HG02884 (cell line): ENCODE measurements at regions not wholly inside any gene's neighbourhood (a gene's known extent, or its start where the extent isn't known, plus 50 kb on each side); places are given as distances from the start of the nearest gene placed in this dataset.
"Not testable (repeated sequence)": the region's sequence is repeated elsewhere in the genome, so short reads cannot be mapped to it uniquely, and the experiment has no call there.

ENCODE experiments used
- ATAC-seq: cut with Tn5 transposase; IDR thresholded peaks from one replicate; pipeline ENCODE4 v1.9.1; 2021; ENCODE audit warnings: mild to moderate bottlenecking, moderate library complexity; ENCODE audit not compliant: unreplicated experiment

DNA sequence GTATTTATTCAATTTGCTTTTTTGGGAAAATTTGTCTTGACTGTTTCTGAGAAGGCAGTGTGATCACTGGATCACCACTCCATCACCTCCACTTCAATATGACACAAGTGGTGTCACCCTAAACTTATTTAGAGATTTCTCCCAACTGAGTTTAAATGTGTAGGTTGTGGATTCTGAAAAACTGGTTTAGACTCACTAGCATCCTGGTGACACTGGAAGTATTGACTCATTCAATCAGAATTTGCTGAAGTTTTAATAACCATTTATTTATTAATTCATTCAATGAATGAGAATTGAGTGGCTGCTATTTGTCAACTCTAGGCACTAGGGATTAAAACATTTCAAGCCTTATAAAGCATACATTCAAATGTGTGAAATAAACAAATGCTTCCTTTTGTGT lies 819.1 kb upstream of the EPHA5 start:
- no peak for ATAC-seq

DNA sequence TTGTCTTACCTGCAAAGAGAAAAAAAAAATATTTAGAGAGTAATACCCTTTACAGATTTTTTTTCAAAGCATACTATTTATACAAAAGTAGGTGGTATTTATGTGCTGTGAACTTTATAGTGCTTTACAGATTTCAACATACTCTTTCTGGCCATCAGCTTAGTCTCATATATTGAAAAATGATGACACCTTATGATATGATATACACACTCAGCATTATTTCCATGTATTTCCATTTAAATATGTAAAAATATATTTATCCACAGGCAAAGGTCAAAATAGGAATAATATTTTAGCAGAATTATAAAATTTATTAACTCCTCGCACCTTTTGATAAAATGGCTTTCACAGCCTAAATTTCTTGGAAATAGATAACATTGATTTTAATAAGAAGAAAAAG lies 815.8 kb upstream of the EPHA5 start:
- no peak for ATAC-seq

DNA sequence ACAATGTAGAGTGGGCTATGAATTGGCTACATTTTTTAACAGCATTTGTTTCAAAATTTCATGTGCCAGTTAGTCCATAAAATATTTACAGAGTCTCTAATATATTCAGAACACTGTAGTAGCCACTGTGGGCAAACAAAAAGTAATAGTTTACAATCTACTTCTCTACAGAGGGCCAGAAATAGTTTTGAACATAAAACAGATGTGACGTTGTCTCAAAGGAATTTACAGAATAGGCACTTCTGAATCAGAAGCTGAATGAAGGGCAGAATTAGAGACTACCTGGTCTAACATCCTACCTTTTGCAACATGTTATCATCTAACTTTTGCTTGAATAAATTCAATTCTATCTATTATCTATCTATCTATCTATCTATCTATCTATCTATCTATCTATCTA lies 811.9 kb upstream of the EPHA5 start:
- ATAC-seq = no peak

DNA sequence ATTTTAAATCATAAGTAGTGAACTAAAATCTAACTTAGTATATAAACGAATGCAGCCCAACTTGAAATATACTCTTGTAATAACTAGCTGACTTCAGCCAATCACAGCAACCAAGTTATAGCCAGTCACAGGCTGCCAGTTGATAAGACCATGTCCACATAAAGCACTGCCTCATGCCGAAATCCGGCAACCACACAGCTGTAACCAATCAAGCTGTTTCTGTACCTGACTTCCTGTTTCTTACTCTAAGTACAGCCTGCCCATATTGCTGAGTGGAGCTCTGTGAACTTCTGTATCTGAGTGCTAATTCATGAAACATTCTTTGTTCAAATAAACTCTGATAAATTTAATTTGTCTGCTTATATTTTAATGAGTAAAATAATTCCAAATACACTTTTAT lies 805.3 kb upstream of the EPHA5 start:
- ATAC-seq = no peak

DNA sequence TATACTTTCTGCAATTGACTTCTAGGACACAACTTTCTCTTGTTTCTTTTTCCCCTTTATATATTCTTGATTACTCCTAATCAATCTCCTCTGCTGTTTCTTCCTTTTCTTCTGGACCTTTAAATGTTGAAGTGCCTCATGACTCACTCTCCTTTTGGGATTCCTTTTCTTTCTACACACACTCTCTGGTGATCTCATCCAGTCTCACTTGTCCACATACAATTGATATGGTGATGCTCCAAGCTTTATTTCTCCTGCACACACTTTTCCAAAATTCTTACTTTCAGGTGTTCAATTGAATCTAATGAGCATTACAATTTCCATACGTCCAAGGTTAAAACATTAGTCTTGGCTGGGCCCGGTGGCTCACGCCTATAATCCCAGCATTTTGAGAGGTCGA lies 794.8 kb upstream of the EPHA5 start:
- no peak for ATAC-seq

DNA sequence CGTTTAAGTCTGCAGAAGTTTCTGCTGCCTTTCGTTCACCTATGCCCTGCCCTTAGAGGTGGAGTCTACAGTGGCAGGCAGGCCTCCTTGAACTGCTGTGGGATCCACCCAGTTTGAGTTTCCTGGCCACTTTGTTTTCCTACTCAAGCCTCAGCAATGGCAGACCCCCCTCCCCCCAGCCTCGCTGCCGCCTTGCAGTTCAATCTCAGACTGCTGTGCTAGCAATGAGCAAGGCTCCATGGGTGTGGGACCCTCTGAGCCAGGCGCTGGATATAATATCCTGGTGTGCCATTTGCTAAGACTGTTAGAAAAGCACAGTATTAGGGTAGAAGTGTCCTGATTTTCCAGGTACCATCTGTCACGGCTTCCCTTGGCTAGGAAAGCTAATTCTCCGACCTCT lies 792.6 kb upstream of the EPHA5 start:
- not testable (repeated sequence) for ATAC-seq

DNA sequence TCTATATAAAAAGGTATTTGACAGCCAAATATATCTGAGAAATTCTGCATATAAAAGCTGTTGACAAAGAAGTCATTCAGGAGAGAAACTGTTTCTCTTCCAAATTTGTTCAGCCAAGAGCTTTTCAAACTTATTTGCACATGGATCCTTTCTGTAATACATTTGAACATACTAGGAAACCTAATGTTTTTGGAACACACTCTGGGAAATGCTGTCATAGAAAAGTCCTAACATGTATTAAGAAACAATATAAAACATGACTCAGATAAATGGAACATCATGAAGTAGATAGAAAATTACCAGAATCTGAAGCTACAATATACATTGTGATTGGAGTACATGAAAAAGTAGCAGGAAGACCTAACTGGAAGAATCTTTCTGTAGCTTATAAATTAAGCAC lies 781.5 kb upstream of the EPHA5 start:
- no peak for ATAC-seq

DNA sequence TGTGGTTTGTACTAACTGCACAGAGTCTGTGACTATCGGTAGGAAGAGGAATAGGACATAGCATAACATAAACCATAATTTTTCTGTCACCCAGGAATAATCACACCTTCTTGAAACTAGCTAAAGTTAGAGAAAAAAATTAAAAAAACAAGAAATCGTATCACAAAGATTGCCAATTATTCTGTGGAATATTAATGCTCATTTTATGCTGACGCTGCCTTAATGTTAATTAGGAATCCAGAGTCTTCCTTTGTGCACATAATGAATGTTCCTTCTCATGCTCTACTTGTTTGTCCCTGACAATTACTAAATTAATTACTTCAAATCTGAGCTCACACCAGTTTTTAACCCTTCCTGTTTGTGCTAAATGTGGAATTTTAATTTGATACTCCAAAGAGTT lies 772.7 kb upstream of the EPHA5 start:
- no peak for ATAC-seq

DNA sequence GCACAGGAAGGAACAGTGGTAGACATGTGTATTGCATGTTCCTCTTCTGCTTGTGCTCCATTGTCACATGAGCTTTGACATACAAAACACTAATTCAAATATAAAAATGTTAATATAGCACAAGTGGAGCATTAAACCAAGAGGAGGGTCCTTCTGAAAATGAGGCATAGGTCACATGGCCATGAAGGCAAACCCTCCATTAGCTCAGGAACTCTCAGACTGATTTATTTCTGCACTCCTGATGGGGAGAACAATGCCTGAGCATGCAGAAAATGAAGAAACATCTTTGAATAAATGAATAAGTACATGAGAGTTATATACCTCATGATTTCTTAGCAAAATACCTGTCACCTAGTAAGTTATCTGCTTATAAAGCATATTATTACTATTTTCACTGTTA lies 769.2 kb upstream of the EPHA5 start:
- no peak for ATAC-seq

DNA sequence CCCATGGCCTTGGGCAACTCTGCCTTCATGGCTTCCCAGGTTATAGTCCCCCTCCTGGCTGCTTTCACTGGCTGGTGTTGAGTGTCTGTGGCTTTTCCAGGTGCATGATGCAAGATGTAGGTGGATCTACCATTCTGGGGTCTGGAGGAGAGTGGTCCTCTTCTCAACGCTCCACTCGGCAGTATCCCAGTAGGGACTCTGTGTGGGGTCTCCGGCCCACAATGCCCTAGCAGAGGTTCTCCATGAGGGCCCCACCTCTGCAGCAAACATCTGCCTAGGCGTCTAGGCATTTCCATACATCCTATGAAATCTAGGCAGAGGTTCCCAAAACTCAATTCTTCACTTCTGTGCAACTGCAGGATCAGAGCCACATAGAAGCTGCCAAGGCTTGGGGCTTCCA lies 763.4 kb upstream of the EPHA5 start:
- no peak for ATAC-seq

DNA sequence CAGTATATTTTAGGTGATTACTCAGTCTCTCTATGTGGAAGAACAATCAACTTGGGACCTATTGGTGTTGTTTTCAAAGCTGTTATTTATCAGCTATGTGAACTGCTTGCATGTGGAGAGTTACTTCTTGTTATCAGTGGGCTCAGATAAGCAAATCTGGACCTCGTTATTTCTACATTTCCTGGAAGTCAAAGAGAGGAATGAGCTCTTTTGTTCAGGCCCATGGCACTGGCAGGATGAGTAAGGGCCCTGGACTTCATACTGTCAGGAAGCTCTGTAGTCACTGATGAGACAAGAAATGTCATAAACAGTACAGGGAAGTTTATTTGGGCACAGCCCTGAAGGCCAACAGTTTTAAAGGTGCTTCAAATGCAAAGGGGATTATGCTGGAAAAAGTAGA lies 760.6 kb upstream of the EPHA5 start:
- ATAC-seq = no peak

DNA sequence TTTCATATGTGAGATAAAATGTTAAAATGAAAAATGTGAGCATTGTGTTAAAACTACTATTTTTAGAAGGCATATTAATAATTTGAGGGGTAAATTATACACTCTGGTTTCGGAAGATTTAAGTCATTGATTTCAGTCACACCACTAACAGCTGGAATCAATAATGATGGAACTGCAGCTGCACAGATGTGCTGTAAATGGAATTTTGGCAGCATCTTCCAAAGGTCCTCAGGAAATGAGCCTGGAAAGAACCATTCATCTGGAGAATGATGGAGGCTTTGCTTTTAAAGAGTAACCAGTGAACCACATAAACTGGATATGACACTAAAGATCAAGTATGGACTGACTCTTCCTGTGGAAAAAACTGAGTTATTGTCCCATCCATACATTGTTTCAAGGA lies 759.0 kb upstream of the EPHA5 start:
- no peak for ATAC-seq

DNA sequence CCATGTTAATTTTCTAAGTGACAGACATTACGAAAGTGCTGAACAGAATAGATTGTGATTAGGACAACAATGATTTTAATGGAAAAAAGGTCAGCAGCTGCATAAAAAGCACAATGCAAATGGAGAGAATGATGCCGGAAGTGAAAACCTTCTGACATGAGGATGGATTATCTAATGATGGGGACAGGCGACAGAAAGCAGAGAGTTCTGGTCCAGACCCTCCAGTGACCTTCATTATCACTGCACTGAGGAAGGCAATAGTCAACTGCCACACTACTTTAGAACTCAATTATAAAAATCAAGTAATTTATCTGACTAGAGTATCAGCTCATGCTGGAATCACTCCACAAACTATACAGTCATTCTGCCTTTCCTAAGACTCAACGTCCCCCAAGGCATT lies 746.1 kb upstream of the EPHA5 start:
- ATAC-seq = no peak

DNA sequence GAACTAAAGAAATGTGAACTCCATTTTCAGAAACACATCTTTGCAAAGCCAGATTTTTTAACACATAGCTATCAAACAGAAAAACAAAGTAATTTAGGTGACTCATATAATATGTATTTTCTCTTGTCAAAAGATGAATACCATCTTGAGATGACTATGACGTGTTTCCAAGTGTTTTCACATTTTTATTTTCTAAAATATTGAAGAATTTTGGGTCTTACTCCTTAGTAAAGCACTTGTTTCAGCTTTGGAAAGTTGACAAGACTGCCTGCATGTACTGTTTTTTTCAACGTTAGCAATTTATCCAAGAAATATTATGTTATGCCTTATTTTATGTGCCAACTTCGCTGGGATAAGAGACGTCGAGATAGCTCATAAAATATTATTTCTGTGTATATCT lies 733.9 kb upstream of the EPHA5 start:
- ATAC-seq = no peak

DNA sequence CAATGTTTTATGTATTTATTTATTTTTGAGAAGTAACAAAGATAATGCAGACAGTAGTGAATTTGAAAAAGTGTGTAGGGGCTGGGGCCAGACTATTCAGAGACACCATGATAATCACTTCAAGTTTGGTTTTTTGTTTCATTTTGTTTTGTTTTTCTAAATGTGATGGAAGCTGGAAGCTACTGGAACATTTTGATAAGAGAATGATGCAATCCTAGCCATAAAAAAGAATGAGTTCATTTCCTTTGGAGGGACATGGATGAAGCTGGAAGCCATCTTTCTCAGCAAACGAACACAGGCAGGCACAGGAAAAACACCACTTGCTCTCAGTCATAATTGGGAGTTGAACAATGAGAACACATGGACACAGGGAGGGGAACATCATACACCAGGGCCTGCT lies 706.6 kb upstream of the EPHA5 start:
- ATAC-seq = no peak

DNA sequence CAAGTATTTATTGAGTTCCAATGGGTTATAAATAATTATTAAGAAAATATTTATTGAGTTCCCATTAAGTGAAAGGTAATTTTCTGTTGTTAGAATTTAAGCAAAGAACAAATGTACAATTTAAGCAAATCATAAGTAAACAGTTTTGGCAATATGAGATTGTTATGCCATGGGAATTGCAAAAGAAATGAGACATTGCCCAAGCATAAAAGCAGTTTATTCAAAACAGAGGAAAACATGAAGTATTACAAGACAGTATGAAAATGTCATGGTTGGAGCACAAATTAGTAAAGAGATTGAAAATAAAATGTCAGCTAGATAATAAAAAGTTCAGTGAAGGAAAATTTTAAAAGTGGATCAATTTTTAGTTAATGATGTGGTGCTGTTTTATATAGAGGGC lies 706.1 kb upstream of the EPHA5 start:
- no peak for ATAC-seq

DNA sequence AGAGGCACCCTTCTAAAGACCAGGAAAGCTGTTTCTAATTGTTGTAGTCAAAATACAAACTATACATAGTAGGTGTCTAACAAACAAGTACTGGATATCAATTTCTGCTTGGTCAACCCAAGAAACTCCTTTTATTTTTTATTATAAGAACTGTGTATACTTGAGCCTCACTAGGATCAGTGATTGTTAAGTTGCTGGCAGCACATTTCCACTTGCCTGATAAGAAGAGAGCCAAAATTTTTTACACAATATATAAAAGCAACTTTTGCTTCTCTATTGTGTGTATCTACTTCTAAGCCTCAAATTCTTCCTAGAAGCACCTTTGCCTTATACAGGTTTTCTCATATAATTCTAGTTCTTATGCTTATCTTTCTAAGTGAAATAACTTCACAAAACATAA lies 703.0 kb upstream of the EPHA5 start:
- ATAC-seq = no peak

DNA sequence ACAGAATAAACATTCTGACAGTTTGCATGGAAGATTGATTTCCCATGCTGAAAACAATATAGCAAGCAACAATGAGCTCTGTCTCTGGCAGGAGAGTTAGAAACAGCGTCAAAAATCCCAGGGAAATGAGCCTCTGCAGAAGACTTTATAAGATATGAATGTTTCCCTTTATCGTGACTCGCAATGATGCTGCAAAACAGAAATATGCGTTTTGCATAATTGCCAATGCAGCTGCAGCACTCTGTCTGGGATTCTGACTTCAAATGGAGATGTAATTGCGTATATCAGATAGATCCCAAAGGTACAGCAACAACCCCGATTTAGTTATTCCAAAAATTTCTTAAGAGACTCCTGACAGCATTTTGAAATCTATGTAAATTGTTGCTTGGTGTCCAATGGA lies 702.4 kb upstream of the EPHA5 start:
- no peak for ATAC-seq

DNA sequence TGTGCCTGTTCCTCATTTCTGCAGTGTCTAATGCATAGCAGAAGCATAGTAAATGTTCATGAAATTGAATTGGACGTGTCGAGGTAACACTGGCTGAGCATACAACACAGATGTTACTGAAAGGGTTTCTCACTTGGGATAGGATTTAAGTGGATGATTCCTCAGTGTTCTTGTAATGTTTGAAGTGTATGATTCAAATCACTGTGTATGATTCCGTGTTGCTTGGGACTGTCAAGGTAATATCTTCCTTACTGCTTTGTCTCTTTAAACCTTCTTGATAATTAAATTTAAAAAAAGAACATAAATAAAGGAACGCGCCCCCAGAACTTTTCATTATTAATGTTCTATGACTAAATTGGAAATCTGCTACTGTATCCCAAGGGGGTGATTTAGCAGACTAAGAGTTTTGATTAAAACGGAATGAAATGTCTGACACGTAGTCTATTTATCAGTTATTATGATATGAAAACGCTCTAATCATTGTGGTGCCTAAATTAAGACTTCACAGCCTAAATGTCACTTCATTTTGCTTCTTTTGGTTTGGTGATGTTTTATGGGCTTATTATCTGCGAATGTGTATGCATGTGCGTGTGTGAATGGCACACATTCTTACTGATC lies 696.9 kb upstream of the EPHA5 start:
- no peak for ATAC-seq

DNA sequence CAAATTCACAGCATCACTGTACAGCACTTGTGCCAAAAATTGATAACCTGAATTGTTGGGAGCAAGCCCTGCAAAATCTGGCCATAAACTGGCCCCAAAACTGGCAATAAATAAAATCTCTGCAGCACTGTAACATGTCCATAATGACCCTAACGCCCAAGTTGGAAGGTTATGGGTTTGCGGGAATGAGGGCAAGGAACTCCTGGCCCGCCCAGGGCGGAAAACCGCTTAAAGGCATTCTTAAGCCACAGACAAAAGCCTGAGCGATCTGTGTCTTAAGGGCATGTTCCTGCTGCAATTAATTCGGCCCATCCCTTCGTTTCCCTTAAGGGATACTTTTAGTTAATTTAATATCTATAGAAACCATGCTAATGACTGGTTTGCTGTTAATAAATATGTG lies 690.1 kb upstream of the EPHA5 start:
- ATAC-seq = not testable (repeated sequence)

DNA sequence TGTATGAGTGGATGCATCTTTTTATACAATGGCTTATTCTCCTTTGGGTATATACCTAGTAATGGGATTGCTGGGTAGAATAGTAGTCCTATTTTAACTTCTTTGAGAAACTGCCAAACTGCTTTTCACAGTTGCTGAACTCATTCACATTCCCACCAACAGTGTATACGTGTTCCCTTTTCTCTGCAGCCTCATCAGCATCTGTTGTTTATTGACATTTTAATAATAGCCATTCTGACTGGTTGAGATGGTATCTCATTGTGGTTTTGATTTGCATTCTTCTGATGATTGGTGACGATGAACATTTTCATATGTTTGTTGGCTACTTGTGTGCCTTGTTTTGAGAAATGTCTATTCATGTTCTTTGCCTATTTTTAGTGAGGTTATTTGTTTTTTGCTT lies 687.0 kb upstream of the EPHA5 start:
- no peak for ATAC-seq

DNA sequence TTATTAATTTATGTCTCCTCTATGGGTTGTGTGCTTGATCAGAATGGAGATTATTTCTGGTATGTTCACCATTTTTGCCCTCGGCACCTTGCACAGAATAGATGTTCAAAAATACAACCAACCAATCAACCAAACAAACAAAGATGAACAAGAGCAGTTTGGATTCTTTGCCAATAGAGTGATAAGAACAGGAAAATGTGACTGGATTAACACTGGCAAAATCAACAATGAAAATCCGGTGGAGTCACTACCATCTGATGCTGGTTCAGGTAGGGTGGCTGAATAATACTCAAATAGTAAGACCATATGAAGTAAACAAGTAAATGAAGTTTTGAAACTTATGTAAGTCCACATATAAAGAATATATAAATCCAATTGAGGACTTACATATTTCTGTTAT lies 685.0 kb upstream of the EPHA5 start:
- ATAC-seq = no peak

DNA sequence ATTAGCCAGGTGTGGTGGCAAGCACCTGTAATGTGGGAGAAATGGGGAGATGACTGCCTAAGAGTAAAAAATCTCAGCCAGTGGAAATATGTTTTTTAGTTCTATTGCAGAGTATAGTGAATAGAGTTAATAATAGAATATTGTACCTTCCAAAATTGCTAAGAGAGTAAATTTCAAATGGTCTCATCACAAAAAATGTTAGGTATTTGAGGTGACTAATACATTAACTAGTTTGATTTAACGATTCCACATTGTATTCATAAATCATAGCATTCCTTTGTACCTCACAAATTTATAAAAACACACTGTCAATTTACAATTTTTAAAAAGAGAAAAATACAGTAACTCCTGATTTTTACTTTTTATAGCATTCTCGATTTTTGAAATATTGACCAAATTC lies 681.5 kb upstream of the EPHA5 start:
- no peak for ATAC-seq
